SK-MEL-5 (cell line): ENCODE measurements at regions not wholly inside any gene's neighbourhood (a gene's known extent, or its start where the extent isn't known, plus 50 kb on each side); places are given as distances from the start of the nearest gene placed in this dataset.

Source experiments
- DNase-seq: peaks from one replicate; pipeline ENCODE4 v3.0.0-alpha.2; 2016; ENCODE audit warnings: low read depth, low spot score
- in situ Hi-C: cut with HindIII; loops from 2 replicates; pipeline ENCODE4 v1.10.0; 2016; ENCODE audit warnings: low sequenced_read_pairs, high pct_unique_total_duplicates, low pct_unique_long_range_greater_than_20kb

GRCh38 chr4:71691416-71692073, 92.3 kb downstream of the GC start:
- in situ Hi-C loops: no loop called here
- DNase-seq: no peak

GRCh38 chr4:71689822-71690221, 94.1 kb downstream of the GC start:
- no peak for DNase-seq
- in situ Hi-C loops: no loop called here

- DNase-seq: no peak
- in situ Hi-C loops: no loop called here
These were observed 96.8 kb downstream of the GC start for GRCh38 chr4:71687056-71687455.

GRCh38 chr4:71685975-71686374, 97.9 kb downstream of the GC start:
- in situ Hi-C loops: no loop called here

GRCh38 chr4:71683309-71683708, 100.6 kb downstream of the GC start:
- in situ Hi-C loops: no loop called here
- DNase-seq: no peak

More at GRCh38 chr4:71685975-71686374, 97.9 kb downstream of the GC start:
- DNase-seq: no peak

GRCh38 chr4:71680706-71681105, 103.2 kb downstream of the GC start:
- DNase-seq: no peak
- in situ Hi-C loops: no loop called here

GRCh38 chr4:71677568-71677967, 106.3 kb downstream of the GC start:
- no peak for DNase-seq
- in situ Hi-C loops: no loop called here

- no peak for DNase-seq
- in situ Hi-C loops: no loop called here
These were observed 114.6 kb downstream of the GC start for GRCh38 chr4:71669291-71669690.

- DNase-seq: no peak
- in situ Hi-C loops: no loop called here
These were observed 118.5 kb downstream of the GC start for GRCh38 chr4:71665358-71665757.

GRCh38 chr4:71664366-71664765, 119.5 kb downstream of the GC start:
- in situ Hi-C loops: no loop called here
- no peak for DNase-seq

- in situ Hi-C loops: no loop called here
- no peak for DNase-seq
These were observed 120.1 kb downstream of the GC start for GRCh38 chr4:71663780-71664179.

- in situ Hi-C loops: no loop called here
- no peak for DNase-seq
These were observed 123.9 kb downstream of the GC start for GRCh38 chr4:71659979-71660378.

GRCh38 chr4:71648923-71649322, 135.0 kb downstream of the GC start:
- in situ Hi-C loops: no loop called here

GRCh38 chr4:71648448-71648847, 135.4 kb downstream of the GC start:
- no peak for DNase-seq
- in situ Hi-C loops: no loop called here

More at GRCh38 chr4:71648923-71649322, 135.0 kb downstream of the GC start:
- DNase-seq: no peak

GRCh38 chr4:71639380-71639779, 144.5 kb downstream of the GC start:
- in situ Hi-C loops: no loop called here
- no peak for DNase-seq

- in situ Hi-C loops: no loop called here
- DNase-seq: no peak
These were observed 148.6 kb downstream of the GC start for GRCh38 chr4:71635139-71635748.

- DNase-seq: peak; percentile 17
- in situ Hi-C loops: no loop called here
These were observed 149.5 kb downstream of the GC start for GRCh38 chr4:71634364-71634763.

GRCh38 chr4:71630803-71631202, 153.1 kb downstream of the GC start:
- in situ Hi-C loops: no loop called here
- DNase-seq: no peak

- no peak for DNase-seq
- in situ Hi-C loops: no loop called here
These were observed 158.9 kb downstream of the GC start for GRCh38 chr4:71625005-71625404.
